Activated naive CD8-positive, alpha-beta T cell treated with anti-CD3 and anti-CD28 coated beads, Interleukin-2, amount 50 U/mL, for 24 hours (primary cell): ENCODE measurements at regions not wholly inside any gene's neighbourhood (a gene's known extent, or its start where the extent isn't known, plus 50 kb on each side); places are given as distances from the start of the nearest gene placed in this dataset.
"Not testable (repeated sequence)": the region's sequence is repeated elsewhere in the genome, so short reads cannot be mapped to it uniquely, and the experiment has no call there.

ENCODE experiments used
- ATAC-seq: fragments of 150-1000 bp; cut with Tn5 transposase; one replicate; pipeline ENCODE4 v1.10.0; 2021
- DNase-seq: peaks from one replicate; pipeline ENCODE4 v3.0.0; 2021
- H3K27ac Mint-ChIP-seq: one replicate; pipeline ENCODE4 v1.8.0; 2021; ENCODE audit warnings: mild to moderate bottlenecking, mixed read lengths
- H3K27me3 Mint-ChIP-seq: one replicate; pipeline ENCODE4 v1.8.0; 2021; ENCODE audit warnings: mixed read lengths
- H3K36me3 Mint-ChIP-seq: one replicate; pipeline ENCODE4 v1.8.0; 2021; ENCODE audit warnings: low read depth, mixed read lengths
- H3K4me1 Mint-ChIP-seq: one replicate; pipeline ENCODE4 v1.8.0; 2021; ENCODE audit warnings: mixed read lengths
- H3K4me3 Mint-ChIP-seq: one replicate; pipeline ENCODE4 v1.8.0; 2021; ENCODE audit warnings: mild to moderate bottlenecking, moderate library complexity, mixed read lengths
- H3K9me3 Mint-ChIP-seq: one replicate; pipeline ENCODE4 v1.8.0; 2021; ENCODE audit warnings: mixed read lengths

GRCh38 chr17:6373599-6373998 is 61.3 kb downstream of the AIPL1 start:
- Mint-ChIP-seq H3K4me3 (peak overlapping the region; percentile 39), H3K4me1 (peaks cover 22% of the 10 kb centered on the region), H3K27ac (peak overlapping the region; percentile 77), H3K27me3 (peaks cover 44% of the 10 kb centered on the region)
- DNase-seq, H3K9me3 Mint-ChIP-seq, ATAC-seq, H3K36me3 Mint-ChIP-seq: not testable (repeated sequence)

GRCh38 chr17:6366221-6366666 is 68.7 kb downstream of the AIPL1 start:
- ATAC-seq (peak; percentile 91), DNase-seq (no peak)
- no peak overlapping the region for H3K27ac Mint-ChIP-seq
- H3K4me1 Mint-ChIP-seq: peaks cover 14% of the 10 kb centered on the region
- no peak overlapping the region for H3K4me3 Mint-ChIP-seq
- peaks cover 57% of the 10 kb centered on the region for H3K27me3 Mint-ChIP-seq
- no peaks in the 10 kb centered on the region for H3K9me3 Mint-ChIP-seq
- H3K36me3 Mint-ChIP-seq: no peaks in the 10 kb centered on the region

GRCh38 chr17:6365200-6365943 is 69.5 kb downstream of the AIPL1 start:
- Mint-ChIP-seq H3K36me3 (no peaks in the 10 kb centered on the region), H3K27me3 (peaks cover 57% of the 10 kb centered on the region), H3K4me3 (no peak overlapping the region), H3K4me1 (peaks cover 14% of the 10 kb centered on the region), H3K27ac (no peak overlapping the region), H3K9me3 (no peaks in the 10 kb centered on the region)
- ATAC-seq (no peak), DNase-seq (no peak)

GRCh38 chr17:6361733-6362132 is 73.2 kb downstream of the AIPL1 start:
- Mint-ChIP-seq H3K9me3 (no peaks in the 10 kb centered on the region), H3K4me1 (peaks cover 14% of the 10 kb centered on the region), H3K27ac (no peak overlapping the region), H3K27me3 (peaks cover 55% of the 10 kb centered on the region), H3K36me3 (no peaks in the 10 kb centered on the region), H3K4me3 (no peak overlapping the region)
- ATAC-seq (no peak), DNase-seq (no peak)

- no peak overlapping the region for H3K4me3 Mint-ChIP-seq
- no peaks in the 10 kb centered on the region for H3K4me1 Mint-ChIP-seq
- ATAC-seq (no peak), DNase-seq (no peak)
- H3K9me3 Mint-ChIP-seq: no peaks in the 10 kb centered on the region
- H3K27ac Mint-ChIP-seq: no peak overlapping the region
- peaks cover 44% of the 10 kb centered on the region for H3K27me3 Mint-ChIP-seq
- H3K36me3 Mint-ChIP-seq: no peaks in the 10 kb centered on the region
These were observed 76.8 kb downstream of the AIPL1 start for GRCh38 chr17:6358131-6358530.

GRCh38 chr17:6356562-6356961 is 78.4 kb downstream of the AIPL1 start:
- H3K27ac Mint-ChIP-seq: no peak overlapping the region
- H3K4me1 Mint-ChIP-seq: no peaks in the 10 kb centered on the region
- no peak for DNase-seq
- ATAC-seq: no peak
- no peak overlapping the region for H3K4me3 Mint-ChIP-seq
- peaks cover 37% of the 10 kb centered on the region for H3K27me3 Mint-ChIP-seq
- H3K36me3 Mint-ChIP-seq: no peaks in the 10 kb centered on the region
- H3K9me3 Mint-ChIP-seq: no peaks in the 10 kb centered on the region

GRCh38 chr17:6355196-6355595 is 79.7 kb downstream of the AIPL1 start:
- DNase-seq (no peak), ATAC-seq (no peak)
- Mint-ChIP-seq H3K27ac (no peak overlapping the region), H3K4me1 (no peaks in the 10 kb centered on the region), H3K4me3 (no peak overlapping the region), H3K9me3 (no peaks in the 10 kb centered on the region), H3K36me3 (no peaks in the 10 kb centered on the region), H3K27me3 (peaks cover 28% of the 10 kb centered on the region)

- H3K27me3 Mint-ChIP-seq: peaks cover 17% of the 10 kb centered on the region
These were observed 81.9 kb downstream of the AIPL1 start for GRCh38 chr17:6352801-6353560.

GRCh38 chr17:6352016-6352415 is 82.9 kb downstream of the AIPL1 start:
- Mint-ChIP-seq H3K27ac (no peak overlapping the region), H3K27me3 (peaks cover 21% of the 10 kb centered on the region), H3K9me3 (no peaks in the 10 kb centered on the region), H3K4me1 (no peaks in the 10 kb centered on the region), H3K4me3 (no peak overlapping the region), H3K36me3 (no peaks in the 10 kb centered on the region)
- ATAC-seq (no peak), DNase-seq (no peak)

More at GRCh38 chr17:6352801-6353560, 81.9 kb downstream of the AIPL1 start:
- Mint-ChIP-seq H3K9me3 (no peaks in the 10 kb centered on the region), H3K4me1 (no peaks in the 10 kb centered on the region), H3K4me3 (no peak overlapping the region), H3K27ac (no peak overlapping the region), H3K36me3 (no peaks in the 10 kb centered on the region)
- no peak for ATAC-seq
- no peak for DNase-seq

- DNase-seq (no peak), ATAC-seq (no peak)
- Mint-ChIP-seq H3K4me3 (no peak overlapping the region), H3K27me3 (peaks cover 19% of the 10 kb centered on the region), H3K9me3 (no peaks in the 10 kb centered on the region), H3K4me1 (no peaks in the 10 kb centered on the region), H3K36me3 (no peaks in the 10 kb centered on the region), H3K27ac (no peak overlapping the region)
These were observed 84.1 kb downstream of the AIPL1 start for GRCh38 chr17:6350806-6351205.

- no peak for DNase-seq
- Mint-ChIP-seq H3K36me3 (no peaks in the 10 kb centered on the region), H3K4me1 (no peaks in the 10 kb centered on the region), H3K27ac (no peak overlapping the region), H3K27me3 (peaks cover 13% of the 10 kb centered on the region), H3K9me3 (no peaks in the 10 kb centered on the region), H3K4me3 (no peak overlapping the region)
- ATAC-seq: no peak
These were observed 86.0 kb downstream of the AIPL1 start for GRCh38 chr17:6348891-6349290.

GRCh38 chr17:6347776-6348175 is 87.1 kb downstream of the AIPL1 start:
- no peaks in the 10 kb centered on the region for H3K9me3 Mint-ChIP-seq
- no peaks in the 10 kb centered on the region for H3K36me3 Mint-ChIP-seq
- DNase-seq (no peak), ATAC-seq (no peak)
- no peak overlapping the region for H3K4me3 Mint-ChIP-seq
- H3K27ac Mint-ChIP-seq: no peak overlapping the region
- H3K27me3 Mint-ChIP-seq: peaks cover 13% of the 10 kb centered on the region
- no peaks in the 10 kb centered on the region for H3K4me1 Mint-ChIP-seq

- Mint-ChIP-seq H3K36me3 (no peaks in the 10 kb centered on the region), H3K4me1 (no peaks in the 10 kb centered on the region), H3K27ac (no peak overlapping the region), H3K9me3 (no peaks in the 10 kb centered on the region), H3K27me3 (peaks cover 11% of the 10 kb centered on the region), H3K4me3 (no peak overlapping the region)
- no peak for DNase-seq
- no peak for ATAC-seq
These were observed 87.9 kb downstream of the AIPL1 start for GRCh38 chr17:6346986-6347385.

GRCh38 chr17:6346156-6346786 is 88.7 kb downstream of the AIPL1 start:
- ATAC-seq (no peak), DNase-seq (no peak)
- no peaks in the 10 kb centered on the region for H3K4me1 Mint-ChIP-seq
- no peaks in the 10 kb centered on the region for H3K9me3 Mint-ChIP-seq
- H3K27ac Mint-ChIP-seq: no peak overlapping the region
- no peaks in the 10 kb centered on the region for H3K36me3 Mint-ChIP-seq
- H3K4me3 Mint-ChIP-seq: no peak overlapping the region
- H3K27me3 Mint-ChIP-seq: peaks cover 11% of the 10 kb centered on the region

GRCh38 chr17:6343736-6344135 is 91.2 kb downstream of the AIPL1 start:
- DNase-seq: no peak
- no peak for ATAC-seq
- Mint-ChIP-seq H3K27ac (no peak overlapping the region), H3K9me3 (no peaks in the 10 kb centered on the region), H3K4me1 (no peaks in the 10 kb centered on the region), H3K27me3 (peaks cover 9% of the 10 kb centered on the region), H3K36me3 (no peaks in the 10 kb centered on the region), H3K4me3 (no peak overlapping the region)
